CD4-positive, alpha-beta T cell treated with Interleukin-10 for 1 hour (primary cell): ENCODE measurements at regions not wholly inside any gene's neighbourhood (a gene's known extent, or its start where the extent isn't known, plus 50 kb on each side); places are given as distances from the start of the nearest gene placed in this dataset.
"Not testable (repeated sequence)": the region's sequence is repeated elsewhere in the genome, so short reads cannot be mapped to it uniquely, and the experiment has no call there.

Experiments used
- DNase-seq: peaks from one replicate; pipeline ENCODE4 v3.0.0-alpha.2; 2020

DNA sequence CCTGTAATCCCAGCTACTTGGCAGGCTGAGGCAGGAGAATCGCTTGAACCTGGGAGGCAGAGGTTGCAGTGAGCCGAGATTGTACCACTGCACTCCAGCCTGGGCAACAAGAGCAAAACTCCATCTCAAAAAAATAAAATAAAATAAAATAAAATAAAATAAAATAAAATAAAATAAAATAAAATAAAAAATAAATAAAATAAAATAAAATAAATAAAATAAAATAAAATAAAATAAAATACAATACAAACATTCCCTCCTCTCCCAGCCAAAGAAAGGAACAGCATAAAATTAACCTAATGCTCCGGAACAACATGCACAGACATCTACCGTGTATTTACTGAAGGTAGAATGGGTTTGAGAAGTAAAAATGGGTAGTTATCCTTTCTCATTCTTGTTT, 521.9 kb upstream of the FAM174A start:
- DNase-seq: not testable (repeated sequence)

DNA sequence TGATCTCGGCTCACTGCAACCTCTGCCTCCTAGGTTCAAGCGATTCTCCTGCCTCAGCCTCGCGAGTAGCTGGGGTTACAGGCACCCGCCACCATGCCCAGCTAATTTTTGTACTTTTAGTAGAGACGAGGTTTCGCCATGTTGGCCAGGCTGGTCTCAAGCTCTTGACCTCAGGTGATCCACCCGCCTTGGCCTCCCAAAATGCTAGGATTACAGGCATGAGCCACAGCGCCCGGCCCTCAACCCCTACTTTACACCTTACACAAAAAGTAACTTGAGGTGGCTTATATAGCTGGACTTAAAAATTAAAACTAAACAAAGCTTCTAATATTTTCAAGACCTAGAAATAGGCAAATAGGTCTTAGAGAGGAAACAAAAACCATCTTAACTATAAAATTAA, 524.0 kb upstream of the FAM174A start:
- not testable (repeated sequence) for DNase-seq

DNA sequence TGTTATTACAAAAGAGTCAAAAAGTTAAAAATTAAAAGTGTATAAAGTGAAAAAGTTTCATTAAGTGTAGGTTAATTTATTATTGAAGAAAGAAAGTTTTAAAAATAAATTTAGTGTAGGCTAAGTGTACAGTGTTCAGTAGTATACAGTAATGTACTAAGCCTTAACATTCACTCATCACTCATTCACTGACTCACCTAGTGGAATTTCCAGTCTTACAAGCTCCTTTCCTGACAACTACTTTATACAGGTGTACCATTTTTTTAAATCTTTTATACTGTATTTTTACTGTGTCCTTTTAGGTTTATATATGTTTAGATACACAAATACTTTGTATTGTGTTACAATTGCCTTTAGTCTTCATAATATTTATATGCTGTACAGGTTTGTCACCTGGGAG, 530.2 kb upstream of the FAM174A start:
- no peak for DNase-seq

DNA sequence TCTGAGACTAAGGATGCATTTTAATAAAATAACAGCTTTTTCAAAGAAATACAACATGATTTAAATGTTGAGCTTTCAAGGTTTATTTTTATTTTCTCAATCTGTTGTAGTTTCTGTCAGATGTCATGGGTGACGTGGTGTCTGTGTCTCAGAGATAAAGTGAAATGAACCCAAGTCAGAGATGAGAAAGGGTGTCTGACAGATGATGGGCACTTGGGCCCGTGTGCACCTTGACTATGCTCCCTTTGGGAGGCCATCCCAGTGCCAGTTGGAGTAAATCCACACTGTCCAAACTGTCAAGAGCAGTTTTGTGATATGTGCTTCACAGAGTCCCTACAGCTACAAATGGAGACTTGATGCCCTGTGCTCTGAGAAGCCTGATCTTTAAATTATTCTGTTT, 536.9 kb upstream of the FAM174A start:
- DNase-seq: no peak

DNA sequence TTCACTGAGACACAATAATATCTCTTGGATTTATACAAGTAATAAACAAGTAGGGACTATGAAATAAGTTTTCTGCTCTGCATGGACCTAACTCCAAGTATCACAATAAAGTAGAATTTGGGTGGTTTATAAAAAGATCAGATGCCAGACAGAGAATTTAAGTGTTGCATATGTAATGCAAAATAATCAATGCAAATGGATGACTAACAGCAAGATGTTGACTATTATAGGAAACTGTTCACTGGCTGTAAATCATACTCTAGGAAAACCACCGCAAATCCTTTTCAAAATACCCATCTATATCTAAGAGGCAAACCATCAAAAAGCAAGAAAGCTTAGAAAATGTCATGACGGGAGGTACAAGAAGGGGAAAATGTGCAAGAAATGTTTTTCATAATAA, 539.8 kb upstream of the FAM174A start:
- DNase-seq: no peak

DNA sequence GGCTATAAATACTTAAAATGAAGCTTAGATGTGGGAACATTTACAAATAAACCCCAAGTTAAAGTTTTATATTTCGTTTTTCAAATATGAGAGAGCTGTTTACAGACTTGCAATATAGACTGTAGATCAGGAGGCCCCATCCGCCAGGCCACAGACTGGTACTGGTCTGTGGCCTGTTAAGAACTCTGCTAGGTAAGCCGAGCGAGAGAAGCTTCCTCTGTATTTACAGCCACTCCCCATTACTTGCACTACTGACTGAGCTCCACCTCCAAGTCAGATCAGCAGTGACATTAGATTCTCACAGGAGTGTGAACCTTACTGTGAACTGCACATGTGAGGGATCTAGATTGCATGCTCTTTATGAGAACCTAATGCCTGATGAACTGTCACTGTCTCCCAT, 561.4 kb upstream of the FAM174A start:
- DNase-seq: no peak

DNA sequence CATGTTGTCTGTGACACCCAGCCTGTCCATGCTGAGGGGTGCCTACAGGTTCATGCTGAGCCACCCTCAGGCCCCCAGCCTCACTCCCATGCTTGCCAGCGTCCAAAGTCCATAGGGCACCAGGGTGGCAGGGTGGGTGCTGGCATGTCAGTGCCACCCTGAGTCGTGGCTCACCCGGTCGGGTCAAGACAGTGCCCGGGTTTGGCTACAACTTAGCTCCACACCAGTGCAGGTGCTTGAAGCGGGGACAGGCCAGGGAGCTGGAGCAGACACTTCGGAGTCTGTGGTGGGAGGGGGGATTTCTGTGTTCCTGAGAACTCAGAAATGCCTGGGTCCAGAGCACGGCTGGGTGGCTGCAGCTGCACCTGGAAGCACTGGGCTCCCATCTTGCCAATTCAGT, 579.2 kb upstream of the FAM174A start:
- no peak for DNase-seq

DNA sequence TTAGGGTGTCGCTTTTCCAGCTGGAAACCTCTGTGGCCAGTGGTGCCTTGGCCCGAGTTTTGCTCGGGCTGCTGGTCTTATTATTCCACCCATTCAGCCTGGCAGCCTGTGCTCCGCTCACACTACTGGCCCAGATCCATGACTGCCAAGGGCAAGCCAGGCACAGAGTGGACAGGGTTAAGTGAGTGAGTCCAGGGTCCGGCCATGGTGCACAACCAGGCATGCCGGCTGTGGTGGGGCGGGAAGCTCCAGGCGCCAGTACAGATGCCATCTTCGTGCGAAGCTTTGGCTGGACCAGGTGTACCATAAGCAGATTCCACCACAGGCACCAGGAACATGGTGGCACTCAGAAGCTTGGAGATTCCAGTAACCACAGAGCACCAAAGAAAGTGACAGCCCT, 580.2 kb upstream of the FAM174A start:
- no peak for DNase-seq

DNA sequence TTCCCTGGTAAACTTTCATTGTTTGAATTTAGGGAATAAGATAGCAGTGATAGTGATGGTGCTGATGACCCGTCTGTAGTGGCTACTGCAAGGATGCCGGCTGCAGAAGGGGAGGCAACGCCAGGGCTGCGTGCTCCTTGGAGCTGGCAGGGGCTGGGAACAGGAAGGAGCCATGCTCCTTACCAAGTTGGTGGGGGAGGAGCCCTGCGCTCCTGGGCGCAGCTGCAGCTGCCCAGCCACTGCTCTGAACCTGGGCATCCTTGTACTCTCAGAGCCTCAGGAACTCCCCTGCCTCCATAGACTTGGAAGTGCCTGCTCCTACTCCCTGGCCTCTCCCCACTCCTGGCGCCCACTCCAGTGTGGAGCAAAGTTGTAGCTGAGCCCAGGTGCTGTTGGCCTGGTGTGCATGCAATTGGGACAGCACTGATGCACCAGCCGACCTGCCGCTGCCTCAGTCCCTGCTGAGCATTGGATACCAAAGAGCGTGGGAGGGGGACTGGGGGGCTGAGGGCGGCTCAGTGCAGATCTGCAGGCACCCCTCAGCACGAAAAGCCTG, 585.1 kb upstream of the FAM174A start:
- no peak for DNase-seq

DNA sequence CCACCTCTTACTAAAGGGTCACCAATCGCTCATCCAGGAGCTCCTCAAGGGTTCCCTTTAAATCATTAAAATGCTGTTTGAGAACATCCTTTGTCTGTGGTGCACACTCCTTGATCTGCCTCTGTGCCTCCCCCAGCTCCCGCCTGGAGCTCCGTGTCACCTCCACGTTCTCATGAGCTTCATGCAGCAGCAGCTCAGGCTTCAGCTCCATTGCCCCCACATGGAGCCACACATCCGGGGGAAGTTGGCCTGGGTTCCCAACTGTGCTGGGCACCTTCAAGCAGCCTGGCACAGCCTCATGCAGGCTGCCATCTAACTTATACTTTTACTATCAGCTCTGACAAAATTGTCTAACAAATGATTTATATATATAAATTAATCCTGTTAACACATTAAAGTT, 585.8 kb upstream of the FAM174A start:
- DNase-seq: no peak

DNA sequence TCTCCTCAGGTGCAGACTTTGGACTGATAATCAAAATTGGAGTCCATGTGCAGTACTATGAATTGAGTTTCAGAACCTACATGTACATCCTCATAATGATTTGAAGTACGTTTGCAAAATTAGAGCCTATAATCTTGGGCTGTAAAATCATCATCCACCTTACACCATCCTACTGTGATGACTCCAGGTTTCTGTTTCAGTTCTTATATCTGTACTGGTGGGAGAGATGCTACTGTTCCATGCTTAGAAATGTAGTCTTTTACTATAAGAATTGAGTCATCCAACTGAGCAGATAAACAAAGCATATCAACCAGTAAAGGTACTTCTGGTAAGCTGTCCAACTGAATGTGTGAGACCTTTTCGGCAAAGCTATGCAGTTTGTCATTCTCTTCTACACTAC, 586.3 kb upstream of the FAM174A start:
- DNase-seq: no peak

DNA sequence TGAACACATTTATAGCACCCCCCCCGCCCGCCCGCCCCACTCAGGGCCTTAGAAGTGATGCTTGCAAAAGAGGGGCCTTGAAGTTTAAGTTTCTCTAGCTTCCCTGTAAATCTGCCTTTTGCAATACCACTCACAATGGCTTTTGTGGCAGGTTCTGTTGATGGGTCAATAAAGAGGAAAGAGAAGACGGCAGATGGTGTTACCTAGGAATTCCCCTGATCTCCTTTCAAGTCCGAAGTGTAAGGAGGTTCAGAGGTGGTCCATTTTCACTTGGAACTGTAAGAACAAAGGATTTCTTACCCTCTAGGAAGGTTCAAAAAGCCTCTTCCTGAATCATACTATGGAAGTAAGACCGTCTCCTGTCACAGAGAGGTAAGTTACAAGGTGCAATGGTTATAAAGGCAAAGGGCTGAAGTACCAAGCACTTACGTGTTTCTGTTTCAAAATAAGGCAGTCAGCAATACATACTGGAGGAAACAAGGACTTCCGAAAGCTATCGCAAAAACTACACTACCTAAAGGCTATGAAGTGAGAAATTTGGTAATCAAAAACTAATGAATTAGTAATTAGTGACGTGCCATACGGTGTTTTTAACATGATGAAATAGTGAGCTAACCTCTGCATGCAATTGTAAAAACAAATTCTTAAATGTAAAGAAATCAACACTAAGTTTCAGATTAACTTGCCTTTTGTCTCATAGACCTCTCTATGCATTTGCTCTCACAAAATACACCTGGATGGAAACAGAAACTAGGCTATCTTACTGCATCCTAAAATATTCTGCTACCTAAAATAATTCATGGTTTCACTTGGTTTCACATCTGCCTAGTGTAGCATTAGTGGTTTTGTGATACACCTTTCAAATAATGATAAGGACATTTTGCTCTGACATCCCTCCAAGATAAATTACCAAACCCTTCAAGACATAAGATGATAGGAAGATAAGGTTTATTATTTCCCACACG, 589.4 kb upstream of the FAM174A start:
- no peak for DNase-seq

DNA sequence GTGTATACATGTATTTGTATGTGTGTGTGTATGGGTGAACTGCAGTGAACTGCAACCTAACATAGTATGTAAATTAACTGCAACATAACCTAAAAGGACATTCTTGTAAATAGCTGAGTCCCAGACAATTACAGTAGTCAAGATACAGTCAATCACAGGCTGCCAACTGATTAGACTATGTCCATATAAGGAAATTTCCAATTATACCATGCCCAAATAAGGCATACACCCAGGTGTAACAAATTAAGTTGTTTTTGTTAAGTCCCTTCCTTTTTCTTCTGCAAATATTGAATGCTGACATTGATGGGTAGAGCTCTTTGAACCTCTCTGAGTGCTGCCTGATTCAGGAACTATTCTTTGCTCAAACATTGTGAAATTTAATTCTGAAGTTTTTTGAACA, 594.6 kb upstream of the FAM174A start:
- no peak for DNase-seq

DNA sequence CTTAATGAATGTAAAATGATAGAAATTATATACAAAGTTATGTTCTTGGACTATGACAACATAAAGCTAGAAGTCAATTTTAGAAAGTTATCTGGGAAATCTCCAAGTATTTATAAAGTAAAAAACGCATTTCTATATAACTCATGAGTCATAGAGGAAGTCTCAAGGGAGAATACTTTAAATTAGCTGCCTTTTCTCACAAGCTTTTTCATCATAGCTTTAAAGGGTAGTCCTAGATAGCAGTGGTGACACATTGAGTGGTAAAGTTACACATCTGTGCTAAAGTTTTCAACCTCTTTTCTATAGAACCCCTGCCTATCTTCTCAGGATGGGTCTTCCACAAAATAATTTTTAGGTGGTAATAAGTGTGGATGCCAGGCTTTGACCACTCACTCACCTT, 598.3 kb upstream of the FAM174A start:
- DNase-seq: no peak

DNA sequence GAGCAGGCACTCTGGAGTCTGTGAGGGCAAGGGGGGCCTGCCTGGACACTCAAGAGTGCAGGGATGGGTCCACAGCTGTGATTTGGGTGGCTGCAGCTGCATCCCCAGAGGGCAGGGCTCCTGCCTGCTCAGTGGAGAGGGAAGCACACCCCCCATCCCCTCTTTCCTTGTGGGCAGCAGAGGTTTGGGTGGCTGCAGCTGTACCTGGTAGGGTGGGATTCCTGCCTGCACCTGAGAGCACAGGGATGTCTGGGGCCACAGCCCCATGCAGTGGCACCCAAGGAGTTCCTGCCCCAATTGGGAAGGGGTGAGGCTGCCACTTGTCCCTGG, 605.4 kb upstream of the FAM174A start:
- DNase-seq: no peak

DNA sequence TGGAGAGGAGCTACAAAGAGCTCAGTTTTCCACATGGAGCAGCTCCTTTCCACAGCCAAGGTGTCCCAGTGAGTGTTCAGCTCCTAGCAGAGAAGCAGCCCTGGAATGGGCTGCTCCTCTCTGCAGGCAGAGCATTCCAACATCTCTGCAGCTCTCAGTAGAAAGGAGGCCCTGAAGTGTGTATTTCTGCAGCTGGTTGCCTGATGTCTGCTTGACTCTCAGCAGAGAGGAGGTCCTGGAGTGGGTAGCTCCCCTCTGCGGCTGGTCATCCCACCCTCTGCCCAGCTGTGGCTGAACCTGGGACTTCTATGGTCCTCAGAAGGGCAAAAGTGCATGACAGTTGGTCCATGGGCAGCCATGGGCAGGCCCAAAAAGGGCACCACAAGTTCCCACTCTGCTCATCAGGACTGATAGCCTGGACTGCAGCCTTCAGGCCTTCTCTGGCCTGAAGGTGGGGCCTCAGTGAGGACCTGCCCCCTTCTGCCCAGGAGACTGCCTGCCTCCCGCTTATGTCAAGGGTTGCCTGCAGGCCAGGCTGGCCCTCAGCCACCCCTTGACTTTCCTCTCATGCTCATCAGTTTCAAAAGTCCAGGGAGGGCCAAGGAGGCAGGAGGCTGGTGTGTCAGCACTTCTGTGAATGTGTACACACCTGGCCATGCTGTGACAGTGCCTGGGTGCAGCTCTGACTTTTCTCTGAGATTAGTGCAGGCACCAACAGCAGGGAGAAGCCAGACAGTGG, 605.9 kb upstream of the FAM174A start:
- DNase-seq: no peak

DNA sequence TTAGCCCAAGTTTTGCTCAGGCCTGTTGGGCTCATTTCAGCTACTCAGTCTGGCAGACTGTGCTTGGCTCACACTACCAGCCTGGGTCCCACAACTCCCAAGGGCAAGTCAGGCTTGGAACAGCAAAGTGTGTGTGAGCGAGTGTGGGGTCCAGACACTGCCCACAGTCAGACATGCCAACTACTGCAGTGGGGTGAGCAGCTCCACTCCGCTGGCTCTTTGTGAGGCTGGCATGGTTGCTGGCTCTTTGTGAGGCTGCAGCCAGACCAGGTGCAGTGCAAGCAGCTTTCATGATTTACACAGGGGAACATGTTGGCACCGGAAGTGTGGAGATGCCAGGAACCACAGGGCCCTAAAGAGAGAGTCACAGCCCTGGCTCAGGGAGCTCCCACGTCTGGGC, 606.7 kb upstream of the FAM174A start:
- no peak for DNase-seq

DNA sequence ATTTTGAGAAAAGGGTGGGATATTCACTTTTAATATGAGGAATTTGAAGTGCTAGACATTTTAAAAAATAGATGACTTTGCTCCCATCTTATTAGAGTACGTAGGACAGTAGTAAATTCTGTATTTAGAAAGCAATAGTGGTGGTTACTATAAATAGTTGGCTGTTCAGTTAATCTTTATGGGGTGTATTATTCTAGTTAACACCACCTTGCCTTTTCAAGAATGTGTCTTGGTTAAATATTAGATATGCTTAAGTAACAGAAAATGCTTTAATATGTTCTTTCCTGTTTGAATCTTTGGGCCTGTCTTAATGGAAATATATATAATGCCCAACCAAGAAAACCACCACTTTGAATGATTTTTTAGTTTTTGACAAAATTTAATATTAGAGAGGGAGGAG, 608.7 kb upstream of the FAM174A start:
- no peak for DNase-seq

DNA sequence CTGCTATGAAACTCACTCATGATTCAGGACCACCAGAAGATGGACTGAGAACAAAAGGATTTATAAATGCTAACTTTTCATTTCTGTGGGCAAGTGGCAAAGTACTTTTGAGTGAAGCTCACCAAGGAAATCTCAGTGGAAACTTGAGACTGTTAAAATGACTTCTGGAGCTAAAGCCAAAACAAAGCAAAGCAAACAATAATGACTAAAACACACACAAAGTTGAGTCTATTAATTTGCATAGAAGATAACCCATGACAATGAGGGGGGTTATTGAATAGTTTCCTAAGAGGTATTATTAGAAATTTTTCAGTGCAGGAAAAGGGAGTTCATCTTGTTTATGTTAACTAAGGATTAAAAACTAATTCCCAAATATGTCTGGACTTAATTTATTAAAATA, 612.8 kb upstream of the FAM174A start:
- no peak for DNase-seq

DNA sequence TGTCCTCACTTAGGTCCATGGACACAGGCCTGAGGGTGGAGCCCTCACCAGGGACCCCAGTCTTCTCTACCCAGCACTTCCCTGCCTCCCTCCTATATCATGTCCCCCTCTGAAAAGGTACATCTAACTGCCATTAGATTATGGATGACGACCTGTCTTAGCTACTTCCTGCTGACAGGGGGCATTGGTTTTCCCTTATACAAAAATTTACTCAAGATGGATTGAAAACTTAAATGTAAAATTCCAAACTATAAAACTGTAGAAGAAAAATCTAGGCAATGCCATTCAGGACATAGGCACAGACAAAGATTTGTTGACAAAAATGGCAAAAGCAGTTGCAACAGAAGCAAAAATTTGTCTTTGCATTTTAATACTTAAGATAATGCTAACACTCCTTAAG, 623.2 kb upstream of the FAM174A start:
- no peak for DNase-seq

DNA sequence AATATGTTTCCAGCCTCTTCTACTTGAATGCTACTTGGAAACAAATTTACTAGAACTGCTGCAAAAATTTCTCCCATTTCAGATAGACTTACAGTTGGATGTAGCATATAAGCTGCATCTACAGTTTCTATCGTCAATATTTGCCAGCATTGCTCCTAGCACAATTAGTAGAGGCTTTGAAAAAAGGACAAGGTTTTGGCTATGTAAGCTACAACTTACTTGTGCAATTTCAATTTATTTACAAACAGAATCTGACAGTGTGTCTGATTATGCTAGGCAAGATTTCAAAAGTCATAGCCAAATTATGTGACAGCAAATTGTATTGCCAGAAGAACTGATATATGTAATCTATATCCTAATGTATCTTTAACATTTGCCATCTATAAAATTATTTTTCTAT, 628.4 kb upstream of the FAM174A start:
- DNase-seq: no peak

DNA sequence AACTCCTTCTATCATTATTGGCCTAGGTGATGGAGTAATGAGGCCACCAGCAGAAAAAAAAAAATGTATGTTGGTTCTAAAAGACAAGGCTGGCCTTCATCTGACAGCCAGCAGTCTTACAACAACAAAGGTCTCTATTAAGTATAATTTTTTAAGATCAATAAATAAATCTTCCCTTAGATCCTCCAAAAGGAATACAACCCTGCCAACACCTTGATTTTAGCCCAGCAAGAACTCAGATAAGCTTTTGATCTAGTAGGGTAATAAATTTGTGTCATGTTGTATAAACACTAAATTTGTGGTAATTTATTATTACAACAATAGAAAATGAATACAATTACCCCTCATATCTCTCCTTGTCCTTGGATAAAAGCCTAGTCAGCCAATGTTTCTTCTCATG, 633.2 kb upstream of the FAM174A start:
- DNase-seq: no peak

DNA sequence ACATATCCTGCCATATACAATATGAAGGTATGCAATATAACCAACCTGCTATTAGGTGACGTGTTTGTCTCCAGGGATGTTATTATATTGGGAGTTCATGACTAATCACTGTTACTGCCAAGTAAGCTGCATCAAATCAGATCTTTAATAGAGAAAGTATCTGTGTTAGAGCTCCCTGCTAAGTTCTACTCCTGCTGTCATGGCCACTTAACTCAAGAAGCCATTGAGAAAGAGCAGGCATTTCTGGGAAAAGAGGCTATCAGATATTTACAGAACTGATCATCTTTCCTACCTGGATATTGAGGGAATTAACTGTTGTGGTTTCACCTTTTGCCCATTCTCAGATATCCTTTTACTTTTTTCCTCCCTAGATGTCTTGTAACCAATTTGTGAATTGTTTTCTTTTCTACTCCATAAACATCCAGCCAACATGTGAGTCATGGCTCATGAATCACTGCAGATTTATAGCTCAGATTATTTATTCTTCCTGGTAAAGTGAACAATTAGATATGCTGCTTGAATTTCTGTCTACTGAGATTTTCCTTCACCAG, 634.8 kb upstream of the FAM174A start:
- no peak for DNase-seq
